ENCODE measurements at regions not wholly inside any gene's neighbourhood (a gene's known extent, or its start where the extent isn't known, plus 50 kb on each side); places are given as distances from the start of the nearest gene placed in this dataset.

GRCh38 chr15:92803852-92804609 lies 96.1 kb upstream of the CHD2 start:
- H3K36me3 ChIP-seq (ENCODE audit: control insufficient read depth, insufficient read depth, low read length), result no peaks in the 10 kb centered on the region
- H3K4me3 ChIP-seq (ENCODE audit: insufficient read depth, low read depth, low read length), result no peak overlapping the region
- peak; percentile 100 for DNase-seq
- peak overlapping the region; percentile 75 for H3K18ac ChIP-seq (ENCODE audit: low read depth, low read length)
- no peak overlapping the region for H2AFZ ChIP-seq (replicated peaks; ENCODE audit: low read length, poor library complexity)
- no TSS peak for BruUV-seq (replicated peaks)
- H3K23ac ChIP-seq (ENCODE audit: low read depth, low read length), result peak overlapping the region; percentile 77; the same call in 1 of the 2 replicates
- in situ Hi-C loops (cut with MboI; ENCODE audit: low sequenced_read_pairs), result loop anchor here (5.0 to 25.0 kb wide), 2 partner anchors 108 to 1817 kb away; partner anchors contain the start of gene PRC1
- peak overlapping the region; percentile 2 to 83; a peak in 3 of 4 replicates for H4K8ac ChIP-seq (ENCODE audit: low read depth in 2 of 2, low read length in 2 of 2)
- H3K4me1 ChIP-seq (ENCODE audit: control insufficient read depth, insufficient read depth, low read length), result peaks cover 18% of the 10 kb centered on the region
- ChIA-PET CTCF (interaction anchor here (0.7 to 1.2 kb wide), 2 partner anchors 114 to 144 kb away, joined by 4 read pairs; no protein-coding TSS in a partner anchor), POLR2A (ENCODE audit: unreplicated experiment) (interaction anchor here (0.9 to 1.4 kb wide), 4 partner anchors 16 to 166 kb away, joined by 3 to 16 read pairs (median 7); no protein-coding TSS in a partner anchor)
- peak overlapping the region; percentile 99 for H3K4ac ChIP-seq (ENCODE audit: low read depth, low read length)
- no CpG with 5 or more reads among the region's 5 CpGs for WGBS, 2 experiments (ENCODE audit: extremely low coverage in 2 of 2, insufficient read length in 1 of 2)
- peak overlapping the region; percentile 26; the same call in 1 of the 2 replicates for H3K4me2 ChIP-seq (ENCODE audit: low read depth, low read length)
- no peaks in the 10 kb centered on the region for H4K20me1 ChIP-seq (ENCODE audit: insufficient read depth, low read length)
- peak; percentile 88 for ATAC-seq (ENCODE audit: low read depth)
- H3K27me3 ChIP-seq (ENCODE audit: control insufficient read depth, insufficient read depth, low read length), result no peaks in the 10 kb centered on the region
- peak overlapping the region; percentile 81 for H3K14ac ChIP-seq (replicated peaks; ENCODE audit: low read depth, low read length)
- peak overlapping the region; percentile 26; the same call in 1 of the 2 replicates for H2AK5ac ChIP-seq (ENCODE audit: low read depth, low read length)
- peak overlapping the region; percentile 72; the same call in 1 of the 2 replicates for H3K27ac ChIP-seq (ENCODE audit: insufficient read depth, low read length)
- peak overlapping the region; percentile 34; the same call in 1 of the 2 replicates for H3K56ac ChIP-seq (ENCODE audit: extremely low read depth, insufficient read depth, low read length)
- H2BK20ac ChIP-seq (ENCODE audit: low read depth, low read length), result peak overlapping the region; percentile 92
- 0 out of 2 replicates have a peak overlapping the region, but pooled peaks have one; percentile 2 for H3K9ac ChIP-seq (ENCODE audit: low read depth, low read length)
- peak overlapping the region; percentile 99 for H2BK5ac ChIP-seq (ENCODE audit: low read depth, low read length, poor library complexity, severe bottlenecking)
- H2BK15ac ChIP-seq (ENCODE audit: low read depth, low read length), result peak overlapping the region; percentile 3; the same call in 2 of the 3 replicates
- no peaks in the 10 kb centered on the region for H3K9me3 ChIP-seq (ENCODE audit: control insufficient read depth, insufficient read depth, low read length)
- H4K91ac ChIP-seq (ENCODE audit: insufficient read depth, low read depth, low read length), result peak overlapping the region; percentile 93
- no peaks in the 10 kb centered on the region for H3K9me1 ChIP-seq (ENCODE audit: insufficient read depth, low read length)
- dilution Hi-C loops (cut with HindIII; ENCODE audit: low sequenced_read_pairs, unreplicated experiment), result loop anchor here (25.0 kb wide), 1 partner anchor 133 kb away; no protein-coding TSS in a partner anchor
- peak overlapping the region; percentile 95 for H2BK120ac ChIP-seq (ENCODE audit: low read depth, low read length)
- peak overlapping the region; percentile 4 for H2AK9ac ChIP-seq (replicated peaks; ENCODE audit: low read depth, low read length, poor library complexity)
- peaks cover 9 to 26% of the 10 kb centered on the region in 2 experiments; a peak in 3 of 4 replicates for H3K79me1 ChIP-seq (ENCODE audit: low read depth in 1 of 2, low read length in 2 of 2)
- intact Hi-C loops (cut with micrococcal nuclease), result loop anchor here (1.0 to 10.0 kb wide), 2 partner anchors 78 to 191 kb away; no protein-coding TSS in a partner anchor
- peak; percentile 97 for TF ChIP-seq MAZ (IDR thresholded peaks at IDR 0.05; ENCODE audit: borderline replicate concordance, low read depth, low read length)
- TF ChIP-seq SMC3 (IDR thresholded peaks at IDR 0.05; ENCODE audit: low read depth, low read length), result peak; percentile 12; the same call in 1 of the 2 replicates
- TF ChIP-seq RCOR1 (IDR thresholded peaks at IDR 0.05; ENCODE audit: insufficient replicate concordance, low read length), result no peak
- peak; percentile 98 for TF ChIP-seq FOS (IDR thresholded peaks at IDR 0.05; ENCODE audit: low read depth, low read length)
- TF ChIP-seq CEBPB (IDR thresholded peaks at IDR 0.05; ENCODE audit: low read depth, low read length), result peak; percentile 100
- peak; percentile 53; the same call in 1 of the 2 replicates for TF ChIP-seq POLR2A (IDR thresholded peaks at IDR 0.05; ENCODE audit: low read depth, low read length)
- peak; percentile 91 for TF ChIP-seq NFE2L2 (IDR thresholded peaks at IDR 0.05; ENCODE audit: low read depth, low read length)
- TF ChIP-seq MXI1 (IDR thresholded peaks at IDR 0.05; ENCODE audit: borderline replicate concordance, low read depth, low read length), result no peak
- TF ChIP-seq RFX5 (IDR thresholded peaks at IDR 0.05; ENCODE audit: low read depth, low read length), result no peak
- TF ChIP-seq, protein P1, sequence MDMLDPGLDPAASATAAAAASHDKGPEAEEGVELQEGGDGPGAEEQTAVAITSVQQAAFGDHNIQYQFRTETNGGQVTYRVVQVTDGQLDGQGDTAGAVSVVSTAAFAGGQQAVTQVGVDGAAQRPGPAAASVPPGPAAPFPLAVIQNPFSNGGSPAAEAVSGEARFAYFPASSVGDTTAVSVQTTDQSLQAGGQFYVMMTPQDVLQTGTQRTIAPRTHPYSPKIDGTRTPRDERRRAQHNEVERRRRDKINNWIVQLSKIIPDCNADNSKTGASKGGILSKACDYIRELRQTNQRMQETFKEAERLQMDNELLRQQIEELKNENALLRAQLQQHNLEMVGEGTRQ (IDR thresholded peaks at IDR 0.05; ENCODE audit: low read depth, low read length), result peak; percentile 66
- peak; percentile 27; the same call in 1 of the 2 replicates for TF ChIP-seq MAFK (IDR thresholded peaks at IDR 0.05; ENCODE audit: low read depth, low read length)
- no peak for TF ChIP-seq CHD1 (IDR thresholded peaks at IDR 0.05; ENCODE audit: low read depth, low read length)
- TF ChIP-seq, protein P2, sequence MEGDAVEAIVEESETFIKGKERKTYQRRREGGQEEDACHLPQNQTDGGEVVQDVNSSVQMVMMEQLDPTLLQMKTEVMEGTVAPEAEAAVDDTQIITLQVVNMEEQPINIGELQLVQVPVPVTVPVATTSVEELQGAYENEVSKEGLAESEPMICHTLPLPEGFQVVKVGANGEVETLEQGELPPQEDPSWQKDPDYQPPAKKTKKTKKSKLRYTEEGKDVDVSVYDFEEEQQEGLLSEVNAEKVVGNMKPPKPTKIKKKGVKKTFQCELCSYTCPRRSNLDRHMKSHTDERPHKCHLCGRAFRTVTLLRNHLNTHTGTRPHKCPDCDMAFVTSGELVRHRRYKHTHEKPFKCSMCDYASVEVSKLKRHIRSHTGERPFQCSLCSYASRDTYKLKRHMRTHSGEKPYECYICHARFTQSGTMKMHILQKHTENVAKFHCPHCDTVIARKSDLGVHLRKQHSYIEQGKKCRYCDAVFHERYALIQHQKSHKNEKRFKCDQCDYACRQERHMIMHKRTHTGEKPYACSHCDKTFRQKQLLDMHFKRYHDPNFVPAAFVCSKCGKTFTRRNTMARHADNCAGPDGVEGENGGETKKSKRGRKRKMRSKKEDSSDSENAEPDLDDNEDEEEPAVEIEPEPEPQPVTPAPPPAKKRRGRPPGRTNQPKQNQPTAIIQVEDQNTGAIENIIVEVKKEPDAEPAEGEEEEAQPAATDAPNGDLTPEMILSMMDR (conservative IDR thresholded peaks at IDR 0.05; ENCODE audit: low read depth, low read length), result no peak
- peak; percentile 24 for TF ChIP-seq RAD21 (IDR thresholded peaks at IDR 0.05; ENCODE audit: low read length)
- H4K5ac ChIP-seq (ENCODE audit: low read depth, low read length), result peak overlapping the region; percentile 70
